GM18499 (cell line): ENCODE measurements at regions not wholly inside any gene's neighbourhood (a gene's known extent, or its start where the extent isn't known, plus 50 kb on each side); places are given as distances from the start of the nearest gene placed in this dataset.
"Not testable (repeated sequence)": the region's sequence is repeated elsewhere in the genome, so short reads cannot be mapped to it uniquely, and the experiment has no call there.

Experiments
- ATAC-seq: cut with Tn5 transposase; IDR thresholded peaks from one replicate; pipeline ENCODE4 v1.9.1; 2021; ENCODE audit warnings: moderate number of reproducible peaks; ENCODE audit not compliant: insufficient read depth, unreplicated experiment

DNA sequence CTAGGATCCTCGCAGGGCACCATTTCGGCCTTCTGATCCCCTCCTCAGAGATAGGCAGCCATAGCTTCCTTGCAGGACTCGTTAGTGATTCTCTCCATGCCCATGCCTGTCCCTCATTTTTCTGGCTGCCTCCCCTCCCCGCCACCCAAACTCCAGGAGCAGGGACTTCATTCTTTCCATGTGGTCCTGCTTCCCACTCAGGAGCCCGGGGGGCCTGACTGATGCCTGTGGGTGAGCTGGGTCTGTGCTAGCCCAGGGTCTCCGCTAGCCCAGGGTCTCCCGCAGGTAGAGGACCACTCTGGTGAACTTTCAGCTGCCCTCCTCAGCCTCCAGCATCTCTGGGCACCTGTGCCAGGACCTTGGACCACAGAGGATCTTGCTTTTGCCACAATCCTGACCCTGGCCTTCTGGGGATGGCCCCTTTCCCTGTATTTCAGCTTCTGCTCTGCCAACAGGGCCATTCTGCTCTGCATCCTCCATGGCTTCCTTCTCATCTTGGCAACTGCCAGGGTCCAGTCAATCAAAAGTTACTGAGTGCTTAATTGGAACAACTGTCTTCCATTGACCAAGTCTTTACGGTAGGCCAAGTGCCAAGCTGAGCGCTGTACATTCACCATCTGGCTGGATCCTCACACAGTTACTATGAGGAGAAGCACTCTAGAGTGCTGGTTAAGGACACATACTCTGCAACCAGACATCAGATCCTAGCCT lies 152.2 kb downstream of the EFNB1 start:
- no peak for ATAC-seq

DNA sequence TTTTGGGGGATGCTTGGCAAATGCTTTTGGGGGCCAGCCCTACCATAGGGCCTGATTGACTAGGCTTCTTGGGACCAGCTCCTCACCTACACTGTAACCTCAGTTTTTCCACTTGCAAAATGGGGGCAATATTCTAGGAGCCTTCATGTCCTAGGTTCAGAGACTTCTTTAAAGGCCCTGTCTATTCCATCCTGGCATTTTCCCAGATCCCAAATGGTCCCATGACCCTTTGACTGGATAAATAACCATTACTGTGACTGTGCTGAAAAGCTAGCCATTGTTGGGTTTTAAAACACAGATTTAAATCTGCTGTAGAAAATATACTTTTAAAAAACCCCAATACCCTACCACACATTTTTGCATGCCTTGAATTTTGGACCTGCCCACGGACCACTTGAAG lies 149.8 kb downstream of the EFNB1 start:
- ATAC-seq: no peak

DNA sequence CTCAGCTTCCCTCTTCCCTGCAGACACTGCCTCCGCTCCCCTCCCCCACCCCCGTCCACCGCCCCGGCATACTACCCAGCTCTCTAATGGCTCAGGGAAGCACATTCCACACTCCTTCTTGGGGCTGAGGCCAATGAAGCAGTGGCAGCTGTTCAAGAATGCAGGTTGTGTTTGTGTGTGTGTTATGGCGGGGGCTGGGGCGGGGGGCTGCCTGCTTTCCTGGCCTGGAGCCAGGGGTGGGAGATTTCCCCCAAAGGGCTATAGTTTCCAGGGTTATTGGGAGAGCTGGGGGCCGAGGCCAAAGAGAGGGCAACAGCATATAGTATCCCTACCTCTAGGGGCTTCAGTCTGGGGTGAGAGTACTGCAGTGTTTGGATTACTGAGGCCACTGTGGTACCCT lies 149.4 kb downstream of the EFNB1 start:
- ATAC-seq: no peak

DNA sequence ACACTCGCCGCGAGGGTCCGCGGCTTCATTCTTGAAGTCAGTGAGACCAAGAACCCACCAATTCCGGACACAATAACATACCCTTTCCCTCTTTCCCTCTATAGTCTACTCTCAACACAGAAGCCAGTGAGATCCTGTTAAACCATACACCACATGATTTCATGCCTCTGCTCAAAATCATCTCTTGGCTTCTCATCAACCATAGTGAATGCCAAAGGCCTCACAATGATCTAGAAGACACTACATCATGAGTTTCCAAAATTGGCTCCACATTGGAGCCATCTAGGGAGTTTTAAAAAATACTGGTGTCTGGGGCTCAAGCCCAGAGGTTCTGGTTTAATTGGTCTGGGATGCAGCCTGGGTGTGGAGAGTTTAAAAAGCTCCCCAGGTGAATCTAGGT lies 124.5 kb downstream of the EFNB1 start:
- ATAC-seq: no peak

DNA sequence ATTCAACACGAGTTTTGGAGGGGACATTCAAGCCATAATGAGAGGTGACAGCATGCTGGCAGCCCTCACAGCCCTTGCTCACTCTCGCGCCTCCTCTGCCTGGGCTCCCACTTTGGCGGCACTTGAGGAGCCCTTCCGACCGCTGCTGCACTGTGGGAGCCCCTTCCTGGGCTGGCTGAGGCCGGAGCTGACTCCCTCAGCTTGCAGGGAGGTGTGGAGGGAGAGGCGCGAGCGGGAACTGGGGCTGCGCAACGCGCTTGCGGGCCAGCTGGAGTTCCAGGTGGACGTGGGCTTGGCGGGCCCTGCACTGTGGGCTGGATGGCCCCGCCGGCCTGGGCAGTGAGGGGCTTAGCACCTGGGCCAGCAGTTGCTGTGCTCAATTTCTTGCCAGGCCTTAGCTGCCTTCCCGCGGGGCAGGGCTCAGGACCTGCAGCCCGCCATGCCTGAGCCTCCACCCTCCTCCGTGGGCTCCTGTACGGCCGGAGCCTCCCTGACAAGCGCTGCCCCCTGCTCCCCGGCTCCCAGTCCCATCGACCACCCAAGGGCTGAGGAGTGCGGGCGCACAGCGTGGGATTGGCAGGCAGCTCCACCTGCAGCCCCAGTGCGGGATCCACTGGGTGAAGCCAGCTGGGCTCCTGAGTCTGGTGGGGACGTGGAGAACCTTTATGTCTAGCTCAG lies 123.3 kb downstream of the EFNB1 start:
- not testable (repeated sequence) for ATAC-seq

DNA sequence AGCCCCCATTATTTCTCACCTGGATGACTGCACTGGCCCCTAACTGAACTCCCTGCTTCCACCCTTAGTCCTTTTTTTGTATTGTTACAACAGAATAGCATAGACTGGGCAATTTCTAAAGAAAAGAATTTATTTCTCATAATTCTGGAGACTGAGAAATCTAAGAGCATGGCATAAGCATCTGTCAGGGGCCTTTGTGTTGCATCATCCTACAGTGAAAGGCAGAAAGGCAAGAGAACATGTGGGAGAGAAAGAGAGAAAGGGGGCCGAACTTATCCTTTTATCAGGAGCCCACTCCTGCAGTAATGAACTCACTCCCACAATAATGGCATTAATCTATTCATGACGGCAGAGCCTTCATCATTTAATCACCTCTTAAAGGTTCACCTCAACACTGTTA lies 122.1 kb downstream of the EFNB1 start:
- ATAC-seq: no peak

DNA sequence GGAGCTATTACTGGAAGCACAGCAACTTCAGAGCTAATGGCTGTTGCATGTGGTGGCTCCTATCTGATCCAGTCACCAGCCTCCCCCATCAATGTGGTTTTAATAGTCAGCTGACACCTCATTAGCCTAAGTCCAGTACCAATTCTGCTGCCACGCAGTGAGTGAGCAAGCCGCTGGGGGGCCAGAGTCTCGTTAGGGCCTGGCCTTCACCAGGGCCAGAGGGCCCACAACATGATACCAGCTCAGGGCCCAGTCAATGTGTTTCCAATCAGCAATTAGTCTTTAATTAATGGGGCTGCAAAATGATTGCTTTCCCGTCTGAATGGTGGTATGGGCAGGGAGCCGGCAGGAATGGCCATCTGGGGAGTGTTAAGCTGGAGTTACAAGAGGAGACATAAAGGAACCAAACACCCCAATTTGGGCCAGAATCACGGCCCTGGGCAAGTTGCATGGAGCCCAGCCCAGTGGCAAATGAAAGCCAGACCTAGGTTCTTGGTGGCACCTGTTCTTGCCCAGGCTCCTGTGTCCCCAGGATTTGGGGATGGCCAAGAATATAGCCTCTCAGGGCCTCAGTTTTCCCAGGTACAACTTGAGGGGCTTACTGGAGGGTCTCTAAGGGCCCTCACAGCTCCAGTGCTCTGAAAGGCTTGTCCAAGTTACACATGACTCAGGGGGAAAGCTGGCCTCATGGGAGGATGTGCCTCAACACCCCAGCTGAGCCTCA lies 119.2 kb downstream of the EFNB1 start:
- no peak for ATAC-seq

DNA sequence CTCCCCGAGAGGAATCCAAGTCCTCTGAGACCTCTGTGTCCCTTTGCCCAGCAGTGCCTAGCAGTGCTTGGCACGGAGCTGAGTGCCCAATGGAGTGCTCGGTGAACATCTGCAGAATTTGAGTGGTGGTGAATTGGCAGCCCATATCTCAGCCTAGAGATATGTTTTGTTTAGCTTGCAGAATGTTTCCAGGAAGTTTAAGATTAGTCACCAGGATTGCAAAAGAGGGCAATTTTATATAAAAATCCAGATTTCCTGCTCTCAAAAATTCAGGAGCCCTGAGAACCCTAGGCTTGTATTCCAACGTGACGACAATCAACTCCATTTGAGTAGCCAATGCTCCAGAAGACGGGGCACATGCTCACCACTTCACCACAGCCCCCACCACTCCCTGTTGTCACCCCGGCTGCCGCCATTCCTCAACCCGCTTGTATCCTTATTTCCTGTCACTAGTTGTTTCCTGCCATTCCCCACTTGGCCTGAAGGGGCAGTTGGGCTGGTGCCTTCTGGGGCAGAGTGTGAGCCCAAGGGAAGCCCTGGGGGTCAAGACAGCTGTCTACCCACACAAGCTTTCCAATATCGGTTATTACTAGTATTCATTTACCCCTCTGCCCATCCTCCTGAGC lies 116.9 kb downstream of the EFNB1 start:
- no peak for ATAC-seq

DNA sequence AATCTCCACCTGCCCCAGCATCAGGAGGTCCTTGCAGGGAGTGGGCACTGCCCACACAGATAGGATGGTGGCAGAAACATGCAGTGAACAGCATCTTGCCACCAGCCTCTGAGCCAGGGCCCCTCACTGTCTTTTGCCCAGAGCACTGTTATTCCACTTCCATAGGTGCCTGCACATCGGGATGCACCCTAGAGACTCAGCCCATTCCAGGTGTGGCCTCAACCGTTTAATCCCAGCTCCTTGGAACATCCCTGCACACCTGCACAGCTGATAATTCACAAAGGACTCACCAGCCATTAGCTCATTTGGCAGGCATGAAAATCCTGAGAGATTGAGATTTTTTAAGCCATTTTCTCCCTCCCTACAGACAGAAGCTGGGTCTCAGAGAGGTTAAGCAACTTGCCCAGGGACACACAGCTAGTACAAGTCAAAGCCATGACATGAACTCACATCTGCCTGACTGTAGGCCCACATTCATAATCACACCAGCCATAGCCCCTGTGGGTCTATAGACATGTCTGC lies 116.3 kb downstream of the EFNB1 start:
- no peak for ATAC-seq

DNA sequence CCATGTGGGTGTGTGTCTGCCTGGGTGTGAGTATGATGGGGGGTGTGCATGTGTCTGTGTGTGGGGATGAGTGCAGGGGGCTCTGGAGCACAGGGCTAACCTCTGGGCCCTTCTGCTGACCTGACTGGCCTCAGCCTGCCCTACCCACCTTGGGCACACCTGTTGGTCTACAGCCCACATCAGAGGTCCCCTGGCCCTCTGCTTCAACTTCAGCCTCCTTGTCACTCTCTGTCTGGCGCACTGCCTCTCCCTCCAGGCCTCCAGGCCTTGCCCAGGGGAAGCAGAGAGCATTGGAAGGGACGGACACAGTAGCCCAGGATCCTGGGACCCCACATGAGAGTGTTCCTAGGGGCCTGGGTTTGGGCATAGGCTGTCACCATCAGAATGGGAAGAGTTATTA lies 115.4 kb downstream of the EFNB1 start:
- ATAC-seq: no peak

DNA sequence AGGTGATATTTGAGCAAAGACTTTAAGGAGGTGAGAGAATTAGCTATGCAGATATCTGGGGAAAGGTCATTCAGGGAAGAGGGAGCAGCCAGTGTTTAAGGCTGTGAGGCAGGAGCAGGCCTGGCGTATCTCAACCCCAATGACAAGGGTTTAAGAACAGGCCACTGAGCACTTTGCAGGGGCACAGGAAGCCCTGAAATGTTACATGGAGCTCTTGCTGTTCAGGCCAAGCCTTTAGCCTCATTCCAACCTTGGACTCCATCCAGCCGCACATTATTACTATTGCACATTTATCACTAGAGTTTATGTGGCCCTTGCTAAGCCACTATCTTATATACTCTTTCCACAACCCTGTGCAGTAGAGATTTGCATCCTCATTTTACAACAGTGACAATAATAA lies 114.0 kb downstream of the EFNB1 start:
- no peak for ATAC-seq

DNA sequence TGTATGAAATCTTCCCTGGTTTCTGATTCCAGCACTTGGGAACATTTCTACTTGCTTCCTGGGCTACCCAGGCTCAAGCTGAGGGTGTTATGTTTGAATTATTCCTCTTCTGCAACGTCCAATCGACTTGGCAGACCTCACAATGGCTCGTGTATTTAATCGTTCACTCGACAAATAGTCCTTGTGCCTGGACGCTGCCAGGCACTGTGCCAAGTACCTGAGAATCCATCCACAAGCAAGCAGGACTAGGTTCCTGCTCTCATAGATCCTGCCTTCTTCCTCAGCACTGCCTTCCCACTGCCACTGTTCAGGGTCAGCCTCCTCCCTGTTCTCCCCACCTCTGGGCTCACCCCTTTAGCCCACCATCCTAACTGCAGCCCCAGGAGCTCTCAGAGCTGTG lies 113.3 kb downstream of the EFNB1 start:
- ATAC-seq: no peak

DNA sequence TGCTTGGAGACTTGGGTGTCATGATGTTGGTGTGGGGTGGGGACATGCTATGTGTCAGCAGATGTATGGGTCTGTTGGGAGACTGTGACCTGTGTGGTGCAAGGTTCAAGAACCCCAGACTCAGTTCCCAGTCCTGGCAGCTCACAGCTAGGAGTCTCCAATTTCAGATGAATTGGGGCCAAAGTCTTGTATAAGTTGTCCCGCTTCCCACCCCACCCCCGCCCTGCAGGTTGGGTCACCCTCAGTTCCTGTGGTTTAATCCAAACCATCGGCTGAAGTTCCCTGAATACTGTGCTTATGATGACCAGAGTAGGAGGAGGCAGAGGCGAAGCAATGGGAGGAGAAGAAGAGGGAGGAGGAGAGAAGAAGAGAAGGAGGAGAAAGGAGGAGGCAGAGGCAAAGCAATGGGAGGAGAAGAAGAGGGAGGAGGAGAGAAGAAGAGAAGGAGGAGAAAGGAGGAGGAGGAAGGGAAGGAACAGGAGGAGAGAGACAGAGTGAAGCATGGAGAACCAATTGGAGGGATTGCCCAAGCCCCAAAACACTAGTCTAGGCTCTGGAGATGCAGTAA lies 112.6 kb downstream of the EFNB1 start:
- no peak for ATAC-seq

DNA sequence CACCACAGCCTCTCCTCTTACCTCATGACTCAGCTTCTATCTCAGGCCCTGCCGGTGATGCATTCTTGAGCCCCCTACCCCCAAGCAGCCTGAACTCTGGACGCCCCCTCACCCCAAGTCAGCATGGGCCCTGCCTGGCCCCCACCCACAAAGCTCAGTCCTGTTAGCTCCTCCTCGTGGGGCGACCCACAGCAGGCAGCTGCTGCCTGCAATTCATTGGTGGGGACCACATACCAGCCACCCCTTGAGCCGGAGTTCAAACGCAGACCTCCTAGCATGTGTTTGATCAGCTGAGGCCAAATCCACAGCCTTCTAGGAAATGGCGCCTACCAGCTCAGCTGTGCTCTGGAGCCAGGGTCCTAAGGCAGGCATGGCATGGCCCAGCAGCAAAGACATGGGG lies 111.8 kb downstream of the EFNB1 start:
- ATAC-seq: no peak

DNA sequence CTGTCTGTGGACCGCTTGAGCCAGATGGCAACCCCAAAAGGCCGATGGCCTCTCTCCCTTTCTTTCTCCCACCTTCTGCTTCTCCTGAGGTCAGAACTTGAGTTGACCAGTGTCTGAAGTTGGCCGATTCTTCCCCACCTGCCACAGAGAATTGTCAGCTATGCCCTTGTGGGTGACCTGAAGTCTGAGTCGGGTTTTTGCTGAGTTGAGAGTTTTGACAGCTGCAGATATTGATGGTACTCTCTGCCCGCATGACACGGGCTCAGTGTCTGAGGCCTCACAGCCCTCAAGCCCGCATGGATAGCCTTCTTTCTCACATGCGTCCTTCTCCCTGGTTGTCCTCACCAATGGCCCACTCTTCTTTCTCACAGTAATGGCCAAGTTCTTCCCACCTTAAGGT lies 111.0 kb downstream of the EFNB1 start:
- no peak for ATAC-seq

DNA sequence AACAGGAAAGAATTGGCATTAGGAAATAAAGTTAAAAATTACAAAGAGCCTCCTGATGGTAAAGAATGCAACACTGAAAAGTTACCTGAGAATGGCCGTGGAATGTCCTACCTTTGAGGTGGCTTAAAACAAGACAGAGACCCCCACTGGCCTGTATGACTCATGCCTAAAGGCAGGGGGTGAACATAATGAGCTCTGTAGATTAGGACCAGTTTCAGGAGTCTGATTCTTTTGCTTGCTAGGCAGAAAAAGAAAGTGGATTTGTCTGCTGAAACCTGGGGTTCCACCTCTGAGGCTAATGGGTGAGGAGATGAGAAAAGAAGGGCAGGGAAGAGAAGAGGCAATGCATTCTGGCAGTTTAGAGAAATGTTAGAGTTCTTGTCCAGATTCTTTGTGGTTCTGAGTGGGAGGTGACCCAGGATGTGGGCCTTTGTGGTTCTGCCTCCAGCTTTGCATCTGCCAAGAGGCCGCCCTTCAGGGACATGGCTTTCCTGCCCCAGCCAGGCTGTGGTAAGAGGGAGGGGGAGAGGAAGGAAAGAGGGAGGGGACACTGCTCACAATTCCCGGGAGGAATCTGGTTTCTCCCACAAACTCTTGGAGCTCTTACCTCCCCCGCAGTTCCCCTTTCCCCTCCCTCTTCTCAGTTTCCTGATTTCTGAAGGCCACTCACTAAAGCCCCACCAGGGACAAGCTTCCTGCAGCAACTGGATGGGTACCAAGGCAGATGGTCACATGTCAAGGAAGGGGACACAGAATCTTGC lies 109.6 kb downstream of the EFNB1 start:
- ATAC-seq: no peak

DNA sequence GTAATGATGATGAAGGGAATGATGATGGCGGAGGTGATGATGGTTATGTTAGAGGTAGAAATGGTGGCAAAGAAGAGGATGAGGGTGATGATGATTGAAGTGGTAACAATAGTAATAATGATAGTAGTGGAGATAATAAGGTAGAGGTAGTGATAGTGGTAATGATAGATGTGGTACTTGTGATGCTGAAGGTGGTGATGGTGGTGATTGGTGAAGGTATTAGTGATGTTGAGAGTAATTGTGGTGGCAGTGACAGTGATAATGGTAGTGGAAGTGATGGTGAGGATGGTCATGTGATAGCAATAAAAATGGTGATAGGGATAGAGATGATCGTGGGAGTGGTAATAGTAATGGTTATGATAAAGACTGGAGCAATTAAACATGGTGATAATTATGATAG lies 108.8 kb downstream of the EFNB1 start:
- ATAC-seq: no peak

DNA sequence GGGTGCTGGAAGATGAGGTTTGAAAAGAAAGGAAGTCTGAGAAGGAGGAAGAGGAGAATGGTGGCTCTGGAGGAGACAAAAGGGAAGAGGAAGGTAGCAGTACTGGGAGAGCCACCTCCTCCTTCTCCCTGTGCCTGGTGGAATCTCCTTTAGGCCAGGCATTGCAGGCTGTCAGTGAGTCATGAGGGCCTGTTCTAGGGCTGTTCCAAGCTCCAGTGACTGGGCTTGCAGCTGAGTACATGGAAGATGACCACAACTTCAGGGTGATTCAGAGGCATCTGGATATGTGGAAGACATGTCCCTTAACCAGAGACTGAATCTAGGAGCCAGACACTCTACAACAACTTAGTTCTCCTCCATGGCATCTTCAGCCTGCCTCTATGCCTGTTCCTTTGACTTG lies 107.8 kb downstream of the EFNB1 start:
- ATAC-seq: no peak

DNA sequence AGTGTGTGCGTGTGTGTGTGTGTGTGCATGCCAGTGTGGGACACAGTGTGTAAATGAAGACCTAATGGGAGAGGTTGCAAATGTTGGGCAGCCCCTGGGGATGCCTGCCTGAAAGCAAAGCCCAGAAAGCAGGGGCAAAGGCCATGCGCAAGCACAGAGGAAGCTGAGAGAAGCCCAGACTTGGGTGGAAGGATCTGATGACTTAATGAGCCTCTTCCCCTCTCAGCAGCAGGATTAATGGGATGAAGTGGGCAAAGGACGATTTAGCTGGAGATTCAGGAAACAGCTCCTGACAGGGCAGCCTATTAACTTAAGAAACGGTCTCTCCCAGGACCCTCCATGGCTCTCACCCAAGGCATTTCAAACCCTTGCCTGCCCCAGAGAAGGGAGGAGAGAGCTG lies 107.3 kb downstream of the EFNB1 start:
- no peak for ATAC-seq

DNA sequence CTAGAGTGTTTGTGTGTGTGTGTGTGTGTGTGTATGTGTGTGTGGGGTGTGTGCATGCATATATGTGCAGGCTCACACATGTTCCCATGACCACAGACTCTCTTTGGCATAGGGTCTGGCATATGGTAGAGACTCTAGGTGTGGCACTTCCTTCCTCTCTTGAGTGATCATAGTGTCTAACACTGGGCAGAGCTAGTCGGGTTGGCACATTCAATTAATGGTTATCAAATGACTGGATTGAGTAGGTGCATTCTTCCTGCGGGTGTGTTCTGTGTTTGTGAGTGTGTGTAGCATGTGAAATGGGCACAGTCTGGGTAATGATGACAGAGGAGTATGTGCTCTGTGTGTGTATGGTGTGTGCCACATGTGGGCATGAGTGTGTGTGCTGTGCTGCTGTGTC lies 106.5 kb downstream of the EFNB1 start:
- ATAC-seq: no peak
